ENCODE measurements at regions not wholly inside any gene's neighbourhood (a gene's known extent, or its start where the extent isn't known, plus 50 kb on each side); places are given as distances from the start of the nearest gene placed in this dataset.

DNA sequence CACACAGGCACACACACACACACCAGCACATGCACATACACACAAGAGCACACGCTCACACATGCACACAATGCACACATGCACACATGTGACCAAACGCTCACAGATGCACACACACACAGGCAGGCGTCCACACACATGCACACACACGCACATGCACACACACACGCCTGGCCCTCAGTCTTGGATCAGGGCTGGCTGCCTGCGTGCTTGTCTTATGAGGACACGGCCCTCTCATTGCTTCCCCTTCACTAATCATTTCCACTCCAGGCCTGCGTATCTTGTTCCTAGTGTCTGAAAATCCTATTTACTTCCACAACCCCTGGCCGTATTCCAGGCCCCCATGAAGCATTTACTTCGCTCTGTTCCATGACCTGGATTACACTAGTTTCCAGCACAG, 740.5 kb downstream of the BRD1 start:
- no peak for DNase-seq (ENCODE audit: low read depth in 2 of 3, low spot score in 2 of 3)

DNA sequence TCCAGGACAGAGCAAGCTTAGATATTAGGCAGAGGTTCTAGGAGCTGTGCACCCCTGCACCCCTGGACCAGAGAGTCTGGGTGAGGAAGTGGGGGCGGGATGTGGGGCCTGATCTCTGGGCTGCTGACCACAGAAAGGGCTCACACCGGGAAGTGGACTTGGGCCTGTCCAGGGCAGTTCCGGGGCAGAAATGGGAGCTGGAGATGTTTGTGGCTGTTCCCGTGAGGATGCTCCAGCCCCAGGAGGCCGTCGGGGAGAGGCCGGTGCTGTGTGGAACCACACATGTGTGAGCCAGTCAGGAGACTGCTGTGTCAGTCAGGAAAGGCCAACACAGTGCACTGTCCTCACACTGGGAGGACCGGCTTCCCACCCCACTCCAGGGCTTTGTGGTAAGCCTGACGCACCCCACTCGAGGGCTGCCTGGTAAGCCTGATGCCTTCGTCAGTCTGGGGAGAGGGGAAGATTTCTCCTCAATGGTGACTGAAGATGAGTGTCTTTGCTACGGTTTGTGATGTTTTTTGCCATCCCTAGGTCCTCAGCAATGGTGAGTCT, 741.0 kb downstream of the BRD1 start:
- DNase-seq (ENCODE audit: low read depth in 2 of 3, low spot score in 2 of 3) = no peak

GRCh38 chr22:49086181-49086580, 741.5 kb downstream of the BRD1 start:
- no peak for DNase-seq (ENCODE audit: low read depth in 2 of 3, low spot score in 2 of 3)

DNA sequence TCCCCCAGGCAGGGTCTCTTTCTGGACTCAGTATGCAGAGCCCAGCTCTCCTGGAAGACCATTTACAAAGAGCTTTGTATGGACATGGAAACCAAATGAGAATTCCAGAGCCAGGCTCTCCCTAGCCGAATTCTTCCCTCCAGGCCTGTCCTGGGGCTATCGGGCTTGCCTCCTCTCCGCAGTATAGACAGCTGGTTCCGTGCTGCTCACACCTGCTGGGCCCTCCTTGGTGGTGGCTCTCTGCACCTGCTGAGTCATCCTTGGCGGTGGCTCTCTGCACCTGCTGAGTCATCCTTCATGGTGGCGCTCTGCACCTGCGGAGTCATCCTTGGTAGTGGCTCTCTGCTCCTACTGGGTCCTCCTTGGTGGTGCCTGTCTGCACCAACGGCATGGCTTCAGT, 743.5 kb downstream of the BRD1 start:
- peak in 1 of 3 donors; percentile 9 for DNase-seq (ENCODE audit: low read depth in 2 of 3, low spot score in 2 of 3)

GRCh38 chr22:49083607-49084006, 744.1 kb downstream of the BRD1 start:
- no peak for DNase-seq (ENCODE audit: low read depth in 2 of 3, low spot score in 2 of 3)

DNA sequence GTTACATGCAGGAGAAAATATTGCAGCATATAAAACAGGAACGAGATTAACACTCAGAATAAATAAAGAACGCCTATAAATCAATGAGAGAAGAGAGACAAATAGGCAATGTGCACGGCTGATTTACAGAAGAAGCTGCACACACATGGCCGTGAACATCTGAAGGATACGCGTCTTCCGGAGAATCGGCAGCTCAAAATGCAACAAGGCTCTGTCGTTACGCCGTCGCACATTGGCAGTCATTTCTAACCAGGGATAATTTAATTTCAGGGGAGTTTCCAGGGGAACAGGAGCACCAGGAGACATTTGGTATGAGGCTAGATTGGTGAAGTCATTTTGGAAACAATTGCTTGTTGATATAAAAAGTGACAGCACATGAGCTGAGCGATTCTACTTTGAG, 745.2 kb downstream of the BRD1 start:
- no peak for DNase-seq (ENCODE audit: low read depth in 2 of 3, low spot score in 2 of 3)

- DNase-seq (ENCODE audit: low read depth in 2 of 3, low spot score in 2 of 3) = no peak
Observed at GRCh38 chr22:49081926-49082325, 745.7 kb downstream of the BRD1 start.

- no peak for DNase-seq (ENCODE audit: low read depth in 2 of 3, low spot score in 2 of 3)
Observed at GRCh38 chr22:49081261-49081666, 746.4 kb downstream of the BRD1 start.

GRCh38 chr22:49080631-49081030, 747.0 kb downstream of the BRD1 start:
- no peak for DNase-seq (ENCODE audit: low read depth in 2 of 3, low spot score in 2 of 3)

DNA sequence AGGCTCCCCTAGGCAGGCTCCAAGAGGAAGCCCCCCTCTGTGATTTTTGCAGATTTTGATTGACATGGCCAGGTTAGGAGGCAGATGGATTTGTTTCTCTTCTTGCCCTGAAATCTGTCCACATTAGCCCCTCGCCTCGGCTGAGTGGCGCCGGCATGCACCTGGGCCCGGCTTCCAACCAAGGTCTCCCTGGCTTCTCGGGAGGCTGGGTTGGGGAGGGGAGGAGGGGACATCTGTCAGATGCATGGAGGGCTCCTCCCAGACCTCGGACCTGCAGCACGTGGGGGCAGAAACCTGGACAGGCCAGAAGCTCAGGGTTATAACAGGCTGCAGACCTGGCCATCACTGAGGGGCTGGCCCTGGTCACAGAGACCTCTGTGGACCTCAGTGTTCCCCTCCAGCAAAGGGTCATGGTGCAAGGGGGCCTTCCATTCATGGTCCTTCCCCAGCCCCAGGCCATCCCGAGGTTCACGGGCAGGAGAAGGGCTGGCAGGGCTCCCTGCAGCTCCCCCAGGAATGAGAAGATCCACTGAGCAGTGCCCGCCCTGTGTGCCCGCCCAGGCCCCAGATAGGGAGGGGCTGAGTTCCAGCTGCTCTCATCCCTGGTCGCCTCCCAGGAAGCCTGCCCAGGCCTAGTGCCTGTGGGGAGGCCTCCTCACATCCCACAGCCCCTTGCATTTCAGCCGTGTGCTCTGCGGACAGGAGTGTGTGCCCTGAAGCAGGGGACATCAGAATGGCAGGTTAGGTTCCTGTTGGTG, 747.8 kb downstream of the BRD1 start:
- DNase-seq (ENCODE audit: low read depth in 2 of 3, low spot score in 2 of 3) = no peak

- no peak for DNase-seq (ENCODE audit: low read depth in 2 of 3, low spot score in 2 of 3)
Observed at GRCh38 chr22:49079027-49079725, 748.5 kb downstream of the BRD1 start.

DNA sequence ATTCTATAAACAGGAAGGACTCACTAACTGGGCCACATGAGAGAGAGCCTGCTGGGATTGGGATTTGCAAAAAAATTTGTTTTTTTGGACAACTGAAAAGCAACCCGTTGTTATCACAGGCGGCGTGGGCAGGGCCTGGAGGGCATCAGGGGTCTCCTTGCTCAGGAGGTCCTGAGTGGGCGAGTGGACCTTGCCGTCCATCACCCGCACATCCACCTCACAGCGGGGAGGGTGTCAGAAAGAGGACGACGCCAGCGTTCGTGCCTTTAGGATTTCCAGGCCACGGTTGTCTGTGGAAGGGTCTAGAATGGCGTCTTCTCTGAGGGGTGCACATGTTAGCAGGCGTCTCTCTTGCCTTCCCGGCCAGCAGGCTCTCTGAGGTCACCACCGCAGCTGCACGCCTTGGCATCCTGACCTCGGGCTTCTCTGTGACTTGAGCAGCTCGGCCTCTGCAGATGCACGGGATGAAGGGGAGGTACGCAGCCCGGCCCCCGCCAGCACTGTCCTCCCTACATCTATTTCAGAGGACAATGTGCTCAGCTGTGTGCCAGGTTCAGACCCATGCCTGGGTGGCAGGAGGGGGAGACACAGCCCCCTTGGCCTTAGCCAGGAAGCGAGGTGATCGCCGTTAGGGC, 749.5 kb downstream of the BRD1 start:
- DNase-seq (ENCODE audit: low read depth in 2 of 3, low spot score in 2 of 3) = no peak

DNA sequence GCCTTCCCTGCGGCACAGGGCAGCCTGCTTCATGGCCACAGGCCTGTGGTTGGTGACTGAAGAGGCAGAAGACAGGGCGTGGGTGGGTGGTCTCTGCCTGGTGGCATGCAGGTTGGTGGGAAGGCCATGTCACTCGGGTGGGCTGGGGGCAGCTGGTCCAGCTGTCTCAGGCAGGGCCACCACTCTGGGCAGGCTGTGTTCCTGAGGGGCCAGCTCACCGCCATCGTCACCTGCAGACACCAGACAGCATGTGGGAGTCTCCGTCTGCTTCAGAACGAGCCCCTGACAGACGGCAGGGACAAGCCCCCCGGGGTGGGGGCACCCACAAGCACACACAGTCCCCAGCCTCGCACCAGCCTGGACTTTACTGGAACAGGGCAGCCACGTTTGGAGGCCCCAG, 750.1 kb downstream of the BRD1 start:
- no peak for DNase-seq (ENCODE audit: low read depth in 2 of 3, low spot score in 2 of 3)

GRCh38 chr22:49077036-49077393, 750.7 kb downstream of the BRD1 start:
- no peak for DNase-seq (ENCODE audit: low read depth in 2 of 3, low spot score in 2 of 3)

DNA sequence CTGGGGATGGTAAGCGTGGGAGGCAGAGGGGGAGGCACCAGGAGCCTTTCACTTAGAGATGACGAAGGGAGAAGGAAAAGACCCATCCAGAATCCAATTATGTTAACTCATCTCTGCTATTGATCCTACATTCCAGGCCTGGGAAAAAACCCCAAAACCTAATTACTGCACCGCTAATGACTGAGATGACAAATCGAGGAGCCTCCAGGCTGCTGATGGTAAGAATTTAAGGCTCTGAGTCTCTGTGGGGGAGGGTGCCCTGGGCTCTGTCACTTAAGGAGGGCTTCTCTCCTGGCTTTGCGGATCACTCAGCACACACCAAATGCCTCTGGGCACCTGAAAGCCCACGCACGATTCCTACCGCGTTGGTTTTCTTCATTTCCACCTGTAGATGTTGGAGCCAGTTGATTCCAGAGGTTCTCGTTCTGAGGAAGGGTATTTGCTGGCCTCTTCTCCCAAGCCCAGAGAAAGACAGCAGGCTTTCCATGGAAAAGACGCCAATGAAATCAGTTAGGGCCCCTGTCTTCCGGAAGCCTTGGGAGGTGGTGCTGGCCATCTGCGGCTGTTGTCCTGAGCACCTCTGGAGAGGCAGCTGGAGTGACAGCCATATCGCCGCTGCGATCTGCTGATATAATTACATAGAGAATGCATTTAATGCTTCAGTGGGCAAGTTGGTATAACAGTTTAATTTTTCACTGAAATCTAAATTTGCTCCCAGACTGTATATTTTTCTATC, 751.2 kb downstream of the BRD1 start:
- no peak for DNase-seq (ENCODE audit: low read depth in 2 of 3, low spot score in 2 of 3)

DNA sequence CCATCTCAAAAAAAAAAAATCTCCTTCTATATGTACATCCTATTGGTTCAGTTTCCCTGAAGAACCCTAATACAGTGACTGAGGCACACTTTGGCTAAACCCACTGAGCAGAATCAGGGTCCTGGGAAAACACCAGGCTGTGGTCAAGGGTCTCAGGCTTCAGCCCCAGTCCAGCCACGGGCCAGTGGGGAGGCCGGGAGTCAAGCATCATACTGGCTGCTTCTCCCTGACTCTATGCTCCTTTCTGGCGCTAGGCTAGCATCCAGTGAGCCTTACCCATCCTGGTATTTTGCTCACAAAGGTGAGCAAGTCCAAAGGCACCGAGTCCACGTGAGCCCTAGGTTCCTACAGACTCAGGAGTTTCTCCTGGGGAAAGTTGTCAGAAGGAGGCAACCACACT, 752.5 kb downstream of the BRD1 start:
- no peak for DNase-seq (ENCODE audit: low read depth in 2 of 3, low spot score in 2 of 3)

GRCh38 chr22:49073873-49074417, 753.7 kb downstream of the BRD1 start:
- no peak for DNase-seq (ENCODE audit: low read depth in 2 of 3, low spot score in 2 of 3)

- DNase-seq (ENCODE audit: low read depth in 2 of 3, low spot score in 2 of 3) = no peak
Observed at GRCh38 chr22:49072996-49073645, 754.6 kb downstream of the BRD1 start.

DNA sequence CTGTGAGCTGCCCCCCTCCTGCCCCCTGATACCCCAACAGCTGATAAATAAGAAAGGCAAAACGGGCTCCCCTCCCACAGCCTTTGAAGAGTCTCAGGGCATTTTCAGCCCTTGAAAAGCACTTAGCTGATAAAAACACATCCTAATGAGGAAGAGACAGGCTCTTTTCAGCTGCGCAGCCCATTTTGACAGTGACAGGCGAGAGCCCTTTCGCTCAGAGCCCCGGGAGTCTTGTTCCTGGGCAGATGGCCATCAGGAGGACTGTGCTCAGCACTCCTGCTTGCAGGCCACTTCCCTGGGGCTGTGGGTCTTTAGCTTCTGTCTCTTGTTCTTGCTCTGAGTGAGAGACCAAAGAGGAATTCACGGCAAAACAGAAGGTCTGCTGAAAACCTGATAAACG, 757.2 kb downstream of the BRD1 start:
- DNase-seq (ENCODE audit: low read depth in 2 of 3, low spot score in 2 of 3) = no peak

DNA sequence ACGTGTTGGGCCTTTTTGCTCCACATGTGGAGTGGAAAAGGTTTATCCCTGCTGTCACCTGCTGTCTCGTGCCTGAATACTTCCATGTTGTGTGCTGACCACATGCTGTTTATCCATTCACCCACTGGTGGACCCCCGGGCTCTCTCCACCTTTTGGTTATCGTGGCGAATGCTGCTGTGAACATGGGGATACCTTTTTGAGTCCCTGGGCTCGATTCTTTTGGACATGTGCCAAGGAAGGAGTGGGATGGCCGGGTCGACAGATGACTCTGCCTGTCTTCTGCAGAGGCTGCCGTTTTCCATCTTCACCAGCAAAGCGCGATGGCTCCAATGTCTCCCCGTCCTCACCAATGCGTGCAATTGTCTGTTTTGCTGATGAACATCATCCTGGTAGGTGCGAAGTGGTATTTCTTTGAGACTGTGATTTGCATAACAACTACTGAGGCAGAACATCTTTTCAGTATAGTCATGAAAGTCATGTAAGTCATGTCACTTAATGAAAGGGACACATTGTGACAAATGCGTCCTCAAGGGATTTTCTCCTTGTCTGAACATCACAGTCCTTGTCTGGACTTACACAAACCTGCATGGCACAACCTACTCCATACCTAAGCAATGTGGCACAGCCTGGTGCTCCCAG, 758.7 kb downstream of the BRD1 start:
- DNase-seq (ENCODE audit: low read depth in 2 of 3, low spot score in 2 of 3) = no peak

Data from hematopoietic multipotent progenitor cell (in vitro differentiated cells).